Neural progenitor cell (in vitro differentiated cells): ENCODE measurements at regions not wholly inside any gene's neighbourhood (a gene's known extent, or its start where the extent isn't known, plus 50 kb on each side); places are given as distances from the start of the nearest gene placed in this dataset.

Experiments
- DNase-seq: peaks from one replicate; pipeline ENCODE4 v3.0.0-alpha.2; 2016; ENCODE audit warnings: low spot score
- H2AFZ ChIP-seq: fragments of 200-600 bp; sonication (generic); replicated peaks from 2 replicates; pipeline ENCODE4 v1.6.1; 2016; ENCODE audit warnings: antibody characterized with exemption
- H3F3A ChIP-seq: fragments of 200-600 bp; sonication (generic); 2 replicates; pipeline ENCODE4 v1.6.1; 2016; ENCODE audit warnings: antibody characterized with exemption, low read depth
- H3K27ac ChIP-seq: fragments of 200-600 bp; sonication (generic); 2 replicates; pipeline ENCODE4 v1.5.1; 2016; ENCODE audit warnings: mild to moderate bottlenecking
- H3K27me3 ChIP-seq: fragments of 200-600 bp; sonication (generic); 2 replicates; pipeline ENCODE4 v1.6.1; 2016; ENCODE audit warnings: mild to moderate bottlenecking, moderate library complexity
- H3K36me3 ChIP-seq: fragments of 200-600 bp; sonication (generic); 2 replicates; pipeline ENCODE4 v1.5.1; 2016
- H3K4me1 ChIP-seq: fragments of 200-600 bp; sonication (generic); 2 replicates; pipeline ENCODE4 v1.6.1; 2016; ENCODE audit warnings: mixed run types
- H3K4me2 ChIP-seq: fragments of 200-600 bp; sonication (generic); 2 replicates; pipeline ENCODE4 v1.6.1; 2016
- H3K4me3 ChIP-seq: fragments of 200-600 bp; sonication (generic); 2 replicates; pipeline ENCODE4 v1.5.1; 2016
- H3K79me2 ChIP-seq: fragments of 200-600 bp; sonication (generic); 2 replicates; pipeline ENCODE4 v1.6.1; 2016; ENCODE audit warnings: low read depth
- H3K9ac ChIP-seq: fragments of 200-600 bp; sonication (generic); 2 replicates; pipeline ENCODE4 v1.6.1; 2016
- H3K9me3 ChIP-seq: fragments of 200-600 bp; sonication (generic); 2 replicates; pipeline ENCODE4 v1.5.1; 2016; ENCODE audit warnings: low read depth
- H4K20me1 ChIP-seq: fragments of 200-600 bp; sonication (generic); 2 replicates; pipeline ENCODE4 v1.6.1; 2016; ENCODE audit warnings: low read depth
- H3K27ac Mint-ChIP-seq: 3 replicates; pipeline ENCODE4 v1.8.0; 2021; ENCODE audit warnings: mixed read lengths
- H3K27me3 Mint-ChIP-seq: 2 replicates; pipeline ENCODE4 v1.8.0; 2022; ENCODE audit warnings: low read depth, mild to moderate bottlenecking, inconsistent platforms, moderate library complexity, mixed read lengths; ENCODE audit not compliant: insufficient read depth
- H3K36me3 Mint-ChIP-seq: 3 replicates; pipeline ENCODE4 v1.8.0; 2021; ENCODE audit warnings: mixed read lengths
- H3K4me1 Mint-ChIP-seq: 3 replicates; pipeline ENCODE4 v1.8.0; 2021; ENCODE audit warnings: mixed read lengths
- H3K4me3 Mint-ChIP-seq: 3 replicates; pipeline ENCODE4 v1.8.0; 2021; ENCODE audit warnings: mild to moderate bottlenecking, moderate library complexity, mixed read lengths
- H3K9me3 Mint-ChIP-seq: 3 replicates; pipeline ENCODE4 v1.8.0; 2020; ENCODE audit warnings: mixed read lengths
- CTCF ChIP-seq: fragments of 200-600 bp; sonication (generic); IDR thresholded peaks from 2 replicates; pipeline ENCODE4 v1.5.1; 2017; ENCODE audit warnings: antibody characterized with exemption, mild to moderate bottlenecking
- EZH2 ChIP-seq: fragments of 200-600 bp; sonication (generic); IDR thresholded peaks from 2 replicates; pipeline ENCODE4 v1.6.1; 2017; ENCODE audit warnings: antibody characterized with exemption, mild to moderate bottlenecking, moderate library complexity
- EZH2phosphoT487 ChIP-seq: fragments of 200-600 bp; sonication (generic); IDR thresholded peaks from 2 replicates; pipeline ENCODE4 v1.6.1; 2017; ENCODE audit warnings: antibody characterized with exemption

GRCh38 chr7:91520645-91521044 lies 256.4 kb downstream of the FZD1 start:
- no peak overlapping the region for H3K27ac Mint-ChIP-seq
- TF ChIP-seq EZH2phosphoT487 (no peak), CTCF (no peak), EZH2 (no peak)
- peaks cover 12% of the 10 kb centered on the region for H3K9me3 Mint-ChIP-seq
- Histone ChIP-seq H3K79me2 (no peaks in the 10 kb centered on the region), H3K4me2 (no peak overlapping the region), H3K9me3 (no peaks in the 10 kb centered on the region), H3K4me1 (peaks cover 16% of the 10 kb centered on the region), H3F3A (no peaks in the 10 kb centered on the region), H3K4me3 (no peak overlapping the region), H3K27ac (no peak overlapping the region), H2AFZ (no peak overlapping the region), H3K9ac (no peak overlapping the region), H3K27me3 (no peaks in the 10 kb centered on the region), H4K20me1 (no peaks in the 10 kb centered on the region), H3K36me3 (no peaks in the 10 kb centered on the region)
- H3K36me3 Mint-ChIP-seq, result no peaks in the 10 kb centered on the region
- H3K27me3 Mint-ChIP-seq, result peaks cover 3% of the 10 kb centered on the region
- DNase-seq, result no peak
- H3K4me3 Mint-ChIP-seq, result no peak overlapping the region
- peaks cover 31% of the 10 kb centered on the region for H3K4me1 Mint-ChIP-seq

- Histone ChIP-seq H3K4me2 (no peak overlapping the region), H3K9ac (no peak overlapping the region), H3K27me3 (no peaks in the 10 kb centered on the region), H3F3A (no peaks in the 10 kb centered on the region), H3K4me3 (no peak overlapping the region), H3K27ac (no peak overlapping the region), H4K20me1 (no peaks in the 10 kb centered on the region), H3K9me3 (no peaks in the 10 kb centered on the region), H2AFZ (no peak overlapping the region), H3K79me2 (no peaks in the 10 kb centered on the region), H3K4me1 (no peaks in the 10 kb centered on the region), H3K36me3 (peaks cover 2% of the 10 kb centered on the region)
- no peak overlapping the region for H3K27ac Mint-ChIP-seq
- peaks cover 2% of the 10 kb centered on the region for H3K36me3 Mint-ChIP-seq
- H3K9me3 Mint-ChIP-seq, result peaks cover 38% of the 10 kb centered on the region
- H3K4me1 Mint-ChIP-seq, result no peaks in the 10 kb centered on the region
- no peak for DNase-seq
- no peak for TF ChIP-seq EZH2phosphoT487
- TF ChIP-seq EZH2, result no peak
- no peak for TF ChIP-seq CTCF
- H3K4me3 Mint-ChIP-seq, result no peak overlapping the region
- peaks cover 9% of the 10 kb centered on the region for H3K27me3 Mint-ChIP-seq
Observed at GRCh38 chr7:91526404-91526803, 262.2 kb downstream of the FZD1 start.

GRCh38 chr7:91527460-91527859 lies 263.2 kb downstream of the FZD1 start:
- no peaks in the 10 kb centered on the region for H3K4me1 ChIP-seq
- no peaks in the 10 kb centered on the region for H3K27me3 ChIP-seq
- H3K36me3 Mint-ChIP-seq, result peaks cover 2% of the 10 kb centered on the region
- H3K4me3 Mint-ChIP-seq, result no peak overlapping the region
- peaks cover 41% of the 10 kb centered on the region for H3K9me3 Mint-ChIP-seq
- H2AFZ ChIP-seq, result no peak overlapping the region
- H3K79me2 ChIP-seq, result no peaks in the 10 kb centered on the region
- peaks cover 2% of the 10 kb centered on the region for H3K36me3 ChIP-seq
- DNase-seq, result no peak
- no peak overlapping the region for H3K27ac ChIP-seq
- peaks cover 6% of the 10 kb centered on the region for H3K27me3 Mint-ChIP-seq
- H3K9me3 ChIP-seq, result no peaks in the 10 kb centered on the region
- no peaks in the 10 kb centered on the region for H4K20me1 ChIP-seq
- H3F3A ChIP-seq, result no peaks in the 10 kb centered on the region
- H3K4me2 ChIP-seq, result no peak overlapping the region
- TF ChIP-seq CTCF (no peak), EZH2 (no peak), EZH2phosphoT487 (no peak)
- H3K4me1 Mint-ChIP-seq, result no peaks in the 10 kb centered on the region
- H3K9ac ChIP-seq, result no peak overlapping the region
- H3K4me3 ChIP-seq, result no peak overlapping the region
- H3K27ac Mint-ChIP-seq, result no peak overlapping the region
